ENCODE measurements at regions not wholly inside any gene's neighbourhood (a gene's known extent, or its start where the extent isn't known, plus 50 kb on each side); places are given as distances from the start of the nearest gene placed in this dataset. TPM values are rescaled to one million over a fixed set of nuclear protein-coding genes. Genes with fewer than 3 reads are reported as not detected.

Small RNAs in the stretch of these regions (small RNA-seq; reads per million reads assigned to genes)
- gene RNU4-79P (ENCODE audit: low replicate concordance): not detected

Measured in temporal lobe (tissue), 1 donor.